SK-N-SH (cell line): ENCODE measurements at regions not wholly inside any gene's neighbourhood (a gene's known extent, or its start where the extent isn't known, plus 50 kb on each side); places are given as distances from the start of the nearest gene placed in this dataset.

ENCODE experiments used
- CTCF ChIA-PET: fragments of 300-600, 350-600 bp; formaldehyde crosslinking; extraction: SDS; loops from one replicate; lab custom pipeline; 2021; lab: Yijun Ruan, JAX
- POLR2A ChIA-PET: fragments of 350-600 bp; sonication (Branson Sonifier 250); formaldehyde crosslinking; extraction: SDS; loops from one replicate; lab custom pipeline; 2020; ENCODE audit warnings: antibody characterized with exemption, inconsistent platforms; lab: Yijun Ruan, JAX
- DNase-seq: peaks from one replicate; pipeline ENCODE4 v3.0.0; 2012
- H2AFZ ChIP-seq: fragments of 200-600 bp; sonication (generic); 2 replicates; pipeline ENCODE4 v1.8.1; 2016; ENCODE audit warnings: antibody characterized with exemption, mild to moderate bottlenecking, low read depth
- H3F3A ChIP-seq: fragments of 200-600 bp; sonication (generic); replicated peaks from 2 replicates; pipeline ENCODE3; 2016; ENCODE audit warnings: antibody characterized with exemption, mild to moderate bottlenecking; ENCODE audit not compliant: insufficient read depth
- H3K27ac ChIP-seq, 2 experiments: fragments of 200-500 bp in 1 of 2; fragments of 200-600 bp in 1 of 2; sonication (Bioruptor generic) in 1 of 2; sonication (generic), shearing (Covaris generic) in 1 of 2; 2 replicates each; pipeline versions ENCODE4 v1.5.1 to v1.6.1; 2014 to 2016; ENCODE audit warnings: low read depth in 2 of 2, inconsistent platforms in 1 of 2, low read length in 1 of 2, mild to moderate bottlenecking in 1 of 2, mixed read lengths in 1 of 2
- H3K27me3 ChIP-seq: fragments of 200-600 bp; sonication (generic), shearing (Covaris generic); 2 replicates; pipeline ENCODE4 v1.6.1; 2016; ENCODE audit warnings: mixed run types; ENCODE audit not compliant: insufficient read depth
- H3K36me3 ChIP-seq, 2 experiments: fragments of 200-500 bp in 1 of 2; fragments of 200-600 bp in 1 of 2; sonication (Bioruptor generic) in 1 of 2; sonication (generic) in 1 of 2; replicated peaks in 1 of 2; 2 replicates each; pipeline versions ENCODE3 to v1.5.1; 2014 to 2016; ENCODE audit warnings: low read length in 1 of 2, mild to moderate bottlenecking in 1 of 2; ENCODE audit not compliant: insufficient read depth in 2 of 2, control insufficient read depth in 1 of 2
- H3K4me1 ChIP-seq, 2 experiments: fragments of 200-500 bp in 1 of 2; fragments of 200-600 bp in 1 of 2; sonication (Bioruptor generic) in 1 of 2; sonication (generic), shearing (Covaris generic) in 1 of 2; 2 replicates each; pipeline versions ENCODE4 v1.5.1 to v1.6.1; 2014 to 2016; ENCODE audit warnings: low read depth in 1 of 2, low read length in 1 of 2, mixed run types in 1 of 2; ENCODE audit not compliant: insufficient read depth in 2 of 2, control insufficient read depth in 1 of 2
- H3K4me2 ChIP-seq: fragments of 200-600 bp; sonication (generic), shearing (Covaris generic); 2 replicates; pipeline ENCODE4 v1.6.1; 2017; ENCODE audit warnings: mixed run types
- H3K4me3 ChIP-seq, 2 experiments: fragments of 200-500 bp in 1 of 2; fragments of 200-600 bp in 1 of 2; sonication (Bioruptor generic) in 1 of 2; sonication (generic), shearing (Covaris generic) in 1 of 2; 2 replicates each; pipeline versions ENCODE4 v1.5.1 to v1.8.1; 2014 to 2016; ENCODE audit warnings: low read depth in 2 of 2, inconsistent platforms in 1 of 2, low read length in 1 of 2, mild to moderate bottlenecking in 1 of 2, mixed read lengths in 1 of 2, moderate library complexity in 1 of 2
- H3K79me2 ChIP-seq: fragments of 200-600 bp; sonication (generic); 2 replicates; pipeline ENCODE4 v1.8.1; 2017; ENCODE audit warnings: mild to moderate bottlenecking; ENCODE audit not compliant: insufficient read depth
- H3K9ac ChIP-seq: fragments of 200-600 bp; sonication (generic); 2 replicates; pipeline ENCODE4 v1.6.1; 2017; ENCODE audit warnings: mixed run types
- H3K9me2 ChIP-seq: fragments of 200-600 bp; sonication (generic); 2 replicates; pipeline ENCODE4 v1.6.1; 2017; ENCODE audit warnings: mixed run types
- H3K9me3 ChIP-seq: fragments of 200-600 bp; sonication (generic); 2 replicates; pipeline ENCODE4 v1.6.1; 2017; ENCODE audit warnings: mixed run types, mild to moderate bottlenecking, moderate library complexity
- H4K20me1 ChIP-seq: fragments of 200-600 bp; sonication (generic); 2 replicates; pipeline ENCODE4 v1.6.1; 2017; ENCODE audit warnings: mild to moderate bottlenecking, mixed run types; ENCODE audit not compliant: insufficient read depth
- CTCF ChIP-seq: fragments of 200-600 bp; sonication (generic); IDR thresholded peaks from 2 replicates; pipeline ENCODE4 v1.6.1; 2017; ENCODE audit warnings: antibody characterized with exemption, mild to moderate bottlenecking, moderate library complexity
- FOSL2 ChIP-seq: IDR thresholded peaks from 2 replicates; pipeline ENCODE4 v1.4.0; 2012; ENCODE audit warnings: low read depth, mild to moderate bottlenecking, moderate library complexity, borderline replicate concordance
- FOXJ3 ChIP-seq: sonication (generic); formaldehyde crosslinking; IDR thresholded peaks from 2 replicates; pipeline ENCODE4 v1.5.1; 2020; ENCODE audit warnings: mild to moderate bottlenecking, missing genetic modification reagents
- GATA2 ChIP-seq: sonication (generic); formaldehyde crosslinking; IDR thresholded peaks from 2 replicates; pipeline ENCODE4 v1.5.0; 2020; ENCODE audit warnings: mild to moderate bottlenecking, missing genetic modification reagents
- MAX ChIP-seq: IDR thresholded peaks from 2 replicates; pipeline ENCODE4 v1.4.0; 2012; ENCODE audit warnings: low read depth
- NFIC ChIP-seq: IDR thresholded peaks from 2 replicates; pipeline ENCODE4 v1.4.0; 2012; ENCODE audit warnings: borderline replicate concordance
- POLR2AphosphoS5 ChIP-seq: IDR thresholded peaks from 2 replicates; pipeline ENCODE4 v1.6.1; 2012; ENCODE audit warnings: low read depth, low read length
- RCOR1 ChIP-seq: fragments of 150-350 bp; IDR thresholded peaks from 2 replicates; pipeline ENCODE4 v1.6.1; 2017; ENCODE audit warnings: antibody characterized with exemption, low read length
- REST ChIP-seq: IDR thresholded peaks from 2 replicates; pipeline ENCODE4 v1.6.1; 2012; ENCODE audit warnings: mild to moderate bottlenecking, low read depth, low read length, moderate library complexity
- RXRA ChIP-seq: IDR thresholded peaks from 2 replicates; pipeline ENCODE4 v1.4.0; 2012; ENCODE audit warnings: low read depth, mild to moderate bottlenecking, borderline replicate concordance
- SIN3A ChIP-seq: IDR thresholded peaks from 2 replicates; pipeline ENCODE4 v1.6.1; 2012; ENCODE audit warnings: low read depth, mild to moderate bottlenecking, low read length, moderate library complexity, borderline replicate concordance
- YY1 ChIP-seq: IDR thresholded peaks from 2 replicates; pipeline ENCODE4 v1.4.0; 2012; ENCODE audit warnings: low read depth, mild to moderate bottlenecking
- WGBS: methylation state at CpG from one replicate; pipeline ENCODE4 v1.1.6; 2017; ENCODE audit warnings: low lambda C conversion rate; 5-methylcytosine and 5-hydroxymethylcytosine counted together

- Histone ChIP-seq H2AFZ (no peak overlapping the region), H3K4me1 (no peaks in the 10 kb centered on the region), H3K9me3 (no peaks in the 10 kb centered on the region), H3K9ac (no peak overlapping the region), H4K20me1 (no peaks in the 10 kb centered on the region), H3K27me3 (no peaks in the 10 kb centered on the region), H3K4me2 (no peak overlapping the region), H3F3A (peaks cover 2% of the 10 kb centered on the region), H3K79me2 (no peaks in the 10 kb centered on the region), H3K9me2 (no peaks in the 10 kb centered on the region), H3K4me3 (no peak overlapping the region), H3K36me3 (no peaks in the 10 kb centered on the region), H3K27ac (no peak overlapping the region)
- no peak for DNase-seq
- ChIA-PET CTCF (no interaction called here), POLR2A (no interaction called here)
- TF ChIP-seq POLR2AphosphoS5: no peak
- 5% methylated on average over 2 of the region's 2 CpGs for WGBS
Observed at GRCh38 chr1:88321706-88322105, 362.4 kb upstream of the PKN2 start.

- H3K79me2 ChIP-seq: no peaks in the 10 kb centered on the region
- no peaks in the 10 kb centered on the region for H3K9me3 ChIP-seq
- H3K4me1 ChIP-seq: peaks cover 0 to 12% of the 10 kb centered on the region in 2 experiments; a peak in 2 of 4 replicates
- H3K36me3 ChIP-seq: no peaks in the 10 kb centered on the region
- CTCF ChIA-PET: no interaction called here
- no peak for TF ChIP-seq GATA2
- TF ChIP-seq REST: no peak
- no peak for TF ChIP-seq CTCF
- TF ChIP-seq NFIC: no peak
- no peak for TF ChIP-seq MAX
- TF ChIP-seq SIN3A: no peak
- no peak for TF ChIP-seq RXRA
- TF ChIP-seq FOXJ3 (CRISPR knock-in tag): no peak
- TF ChIP-seq FOSL2: no peak
- no peak for TF ChIP-seq POLR2AphosphoS5
- no peak for TF ChIP-seq RCOR1
- TF ChIP-seq YY1: no peak
- no peak for DNase-seq
- H3K4me2 ChIP-seq: no peak overlapping the region
- H3K27ac ChIP-seq: no peak overlapping the region
- peaks cover 17% of the 10 kb centered on the region for H3F3A ChIP-seq
- H3K4me3 ChIP-seq: no peak overlapping the region
- no peak overlapping the region for H2AFZ ChIP-seq
- no peaks in the 10 kb centered on the region for H4K20me1 ChIP-seq
- no peaks in the 10 kb centered on the region for H3K27me3 ChIP-seq
- POLR2A ChIA-PET: no interaction called here
- no peak overlapping the region for H3K9ac ChIP-seq
- WGBS: 80% methylated on average over 3 of the region's 3 CpGs
- no peaks in the 10 kb centered on the region for H3K9me2 ChIP-seq
Observed at GRCh38 chr1:88324899-88325298, 359.2 kb upstream of the PKN2 start.
